SK-N-SH (cell line): ENCODE measurements at regions not wholly inside any gene's neighbourhood (a gene's known extent, or its start where the extent isn't known, plus 50 kb on each side); places are given as distances from the start of the nearest gene placed in this dataset.

ENCODE experiments used
- CTCF ChIA-PET: fragments of 300-600, 350-600 bp; formaldehyde crosslinking; extraction: SDS; loops from one replicate; lab custom pipeline; 2021; lab: Yijun Ruan, JAX
- POLR2A ChIA-PET: fragments of 350-600 bp; sonication (Branson Sonifier 250); formaldehyde crosslinking; extraction: SDS; loops from one replicate; lab custom pipeline; 2020; ENCODE audit warnings: antibody characterized with exemption, inconsistent platforms; lab: Yijun Ruan, JAX
- DNase-seq: peaks from one replicate; pipeline ENCODE4 v3.0.0; 2012
- H2AFZ ChIP-seq: fragments of 200-600 bp; sonication (generic); 2 replicates; pipeline ENCODE4 v1.8.1; 2016; ENCODE audit warnings: antibody characterized with exemption, mild to moderate bottlenecking, low read depth
- H3F3A ChIP-seq: fragments of 200-600 bp; sonication (generic); replicated peaks from 2 replicates; pipeline ENCODE3; 2016; ENCODE audit warnings: antibody characterized with exemption, mild to moderate bottlenecking; ENCODE audit not compliant: insufficient read depth
- H3K27ac ChIP-seq, 2 experiments: fragments of 200-500 bp in 1 of 2; fragments of 200-600 bp in 1 of 2; sonication (Bioruptor generic) in 1 of 2; sonication (generic), shearing (Covaris generic) in 1 of 2; 2 replicates each; pipeline versions ENCODE4 v1.5.1 to v1.6.1; 2014 to 2016; ENCODE audit warnings: low read depth in 2 of 2, inconsistent platforms in 1 of 2, low read length in 1 of 2, mild to moderate bottlenecking in 1 of 2, mixed read lengths in 1 of 2
- H3K27me3 ChIP-seq: fragments of 200-600 bp; sonication (generic), shearing (Covaris generic); 2 replicates; pipeline ENCODE4 v1.6.1; 2016; ENCODE audit warnings: mixed run types; ENCODE audit not compliant: insufficient read depth
- H3K36me3 ChIP-seq, 2 experiments: fragments of 200-500 bp in 1 of 2; fragments of 200-600 bp in 1 of 2; sonication (Bioruptor generic) in 1 of 2; sonication (generic) in 1 of 2; replicated peaks in 1 of 2; 2 replicates each; pipeline versions ENCODE3 to v1.5.1; 2014 to 2016; ENCODE audit warnings: low read length in 1 of 2, mild to moderate bottlenecking in 1 of 2; ENCODE audit not compliant: insufficient read depth in 2 of 2, control insufficient read depth in 1 of 2
- H3K4me1 ChIP-seq, 2 experiments: fragments of 200-500 bp in 1 of 2; fragments of 200-600 bp in 1 of 2; sonication (Bioruptor generic) in 1 of 2; sonication (generic), shearing (Covaris generic) in 1 of 2; 2 replicates each; pipeline versions ENCODE4 v1.5.1 to v1.6.1; 2014 to 2016; ENCODE audit warnings: low read depth in 1 of 2, low read length in 1 of 2, mixed run types in 1 of 2; ENCODE audit not compliant: insufficient read depth in 2 of 2, control insufficient read depth in 1 of 2
- H3K4me2 ChIP-seq: fragments of 200-600 bp; sonication (generic), shearing (Covaris generic); 2 replicates; pipeline ENCODE4 v1.6.1; 2017; ENCODE audit warnings: mixed run types
- H3K4me3 ChIP-seq, 2 experiments: fragments of 200-500 bp in 1 of 2; fragments of 200-600 bp in 1 of 2; sonication (Bioruptor generic) in 1 of 2; sonication (generic), shearing (Covaris generic) in 1 of 2; 2 replicates each; pipeline versions ENCODE4 v1.5.1 to v1.8.1; 2014 to 2016; ENCODE audit warnings: low read depth in 2 of 2, inconsistent platforms in 1 of 2, low read length in 1 of 2, mild to moderate bottlenecking in 1 of 2, mixed read lengths in 1 of 2, moderate library complexity in 1 of 2
- H3K79me2 ChIP-seq: fragments of 200-600 bp; sonication (generic); 2 replicates; pipeline ENCODE4 v1.8.1; 2017; ENCODE audit warnings: mild to moderate bottlenecking; ENCODE audit not compliant: insufficient read depth
- H3K9ac ChIP-seq: fragments of 200-600 bp; sonication (generic); 2 replicates; pipeline ENCODE4 v1.6.1; 2017; ENCODE audit warnings: mixed run types
- H3K9me2 ChIP-seq: fragments of 200-600 bp; sonication (generic); 2 replicates; pipeline ENCODE4 v1.6.1; 2017; ENCODE audit warnings: mixed run types
- H3K9me3 ChIP-seq: fragments of 200-600 bp; sonication (generic); 2 replicates; pipeline ENCODE4 v1.6.1; 2017; ENCODE audit warnings: mixed run types, mild to moderate bottlenecking, moderate library complexity
- H4K20me1 ChIP-seq: fragments of 200-600 bp; sonication (generic); 2 replicates; pipeline ENCODE4 v1.6.1; 2017; ENCODE audit warnings: mild to moderate bottlenecking, mixed run types; ENCODE audit not compliant: insufficient read depth
- ELF1 ChIP-seq: IDR thresholded peaks from 2 replicates; pipeline ENCODE4 v1.4.0; 2012
- EZH2phosphoT487 ChIP-seq: fragments of 200-600 bp; sonication (generic); IDR thresholded peaks from 2 replicates; pipeline ENCODE4 v1.6.1; 2017; ENCODE audit warnings: low read depth, mixed run types, mild to moderate bottlenecking, antibody characterized with exemption, moderate library complexity, borderline replicate concordance
- FOSL2 ChIP-seq: IDR thresholded peaks from 2 replicates; pipeline ENCODE4 v1.4.0; 2012; ENCODE audit warnings: low read depth, mild to moderate bottlenecking, moderate library complexity, borderline replicate concordance
- FOXM1 ChIP-seq: IDR thresholded peaks from 2 replicates; pipeline ENCODE4 v1.4.0; 2012; ENCODE audit warnings: low read depth, mild to moderate bottlenecking
- JUND ChIP-seq: IDR thresholded peaks from 2 replicates; pipeline ENCODE4 v1.4.0; 2012
- MEF2A ChIP-seq: IDR thresholded peaks from 2 replicates; pipeline ENCODE4 v1.4.0; 2012; ENCODE audit warnings: low read depth, borderline replicate concordance
- NFIC ChIP-seq: IDR thresholded peaks from 2 replicates; pipeline ENCODE4 v1.4.0; 2012; ENCODE audit warnings: borderline replicate concordance
- POLR2AphosphoS5 ChIP-seq: IDR thresholded peaks from 2 replicates; pipeline ENCODE4 v1.6.1; 2012; ENCODE audit warnings: low read depth, low read length
- SIN3A ChIP-seq: IDR thresholded peaks from 2 replicates; pipeline ENCODE4 v1.6.1; 2012; ENCODE audit warnings: low read depth, mild to moderate bottlenecking, low read length, moderate library complexity, borderline replicate concordance
- TEAD4 ChIP-seq: IDR thresholded peaks from 2 replicates; pipeline ENCODE4 v1.4.0; 2012; ENCODE audit warnings: mild to moderate bottlenecking, borderline replicate concordance; ENCODE audit not compliant: insufficient read depth
- WGBS: methylation state at CpG from one replicate; pipeline ENCODE4 v1.1.6; 2017; ENCODE audit warnings: low lambda C conversion rate; 5-methylcytosine and 5-hydroxymethylcytosine counted together
- TF ChIP-seq, protein P1 (sequence below): fragments of 200-600 bp; sonication (generic); IDR thresholded peaks from 2 replicates; pipeline ENCODE4 v1.6.1; 2017; ENCODE audit warnings: antibody characterized with exemption, mild to moderate bottlenecking, moderate library complexity
- TF ChIP-seq, protein P2 (sequence below): IDR thresholded peaks from 2 replicates; pipeline ENCODE4 v1.4.0; 2012; ENCODE audit warnings: low read depth, borderline replicate concordance
- TF ChIP-seq, protein P3 (sequence below): IDR thresholded peaks from 2 replicates; pipeline ENCODE4 v1.4.0; 2012; ENCODE audit warnings: low read depth, borderline replicate concordance

DNA sequence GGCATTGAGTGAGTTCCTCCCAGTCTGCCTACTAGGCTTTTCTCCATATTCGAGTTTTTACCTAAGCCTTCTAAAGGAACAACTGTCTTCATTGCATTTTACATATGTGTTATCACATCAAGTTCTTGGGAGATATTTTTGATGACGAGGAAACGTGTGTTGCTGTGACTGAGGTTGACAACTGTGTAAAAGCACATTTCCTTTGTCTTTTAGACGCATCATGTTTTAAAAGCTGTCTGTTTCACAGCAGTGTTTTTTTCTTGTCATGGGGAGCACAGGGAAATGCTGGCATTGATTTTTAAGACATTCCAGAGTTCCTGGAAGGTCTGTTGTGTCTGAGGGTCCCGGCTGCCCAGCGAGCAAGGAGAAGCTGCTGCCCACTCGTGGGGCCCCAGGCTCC is 381.8 kb downstream of the DCDC2C start:
- no peak overlapping the region for H3K9ac ChIP-seq
- H3K4me3 ChIP-seq: no peak overlapping the region
- H3K4me1 ChIP-seq: no peaks in the 10 kb centered on the region
- ChIA-PET POLR2A (no interaction called here), CTCF (no interaction called here)
- no peaks in the 10 kb centered on the region for H3K9me2 ChIP-seq
- H2AFZ ChIP-seq: no peak overlapping the region
- DNase-seq: no peak
- WGBS: 15% methylated on average over 7 of the region's 7 CpGs
- no peaks in the 10 kb centered on the region for H3K27me3 ChIP-seq
- no peaks in the 10 kb centered on the region for H3F3A ChIP-seq
- no peaks in the 10 kb centered on the region for H3K79me2 ChIP-seq
- TF ChIP-seq JUND (no peak), POLR2AphosphoS5 (no peak), MEF2A (no peak), EZH2phosphoT487 (no peak), TEAD4 (no peak), SIN3A (no peak), FOSL2 (no peak), ELF1 (no peak), FOXM1 (no peak), NFIC (no peak)
- TF ChIP-seq, protein P1, sequence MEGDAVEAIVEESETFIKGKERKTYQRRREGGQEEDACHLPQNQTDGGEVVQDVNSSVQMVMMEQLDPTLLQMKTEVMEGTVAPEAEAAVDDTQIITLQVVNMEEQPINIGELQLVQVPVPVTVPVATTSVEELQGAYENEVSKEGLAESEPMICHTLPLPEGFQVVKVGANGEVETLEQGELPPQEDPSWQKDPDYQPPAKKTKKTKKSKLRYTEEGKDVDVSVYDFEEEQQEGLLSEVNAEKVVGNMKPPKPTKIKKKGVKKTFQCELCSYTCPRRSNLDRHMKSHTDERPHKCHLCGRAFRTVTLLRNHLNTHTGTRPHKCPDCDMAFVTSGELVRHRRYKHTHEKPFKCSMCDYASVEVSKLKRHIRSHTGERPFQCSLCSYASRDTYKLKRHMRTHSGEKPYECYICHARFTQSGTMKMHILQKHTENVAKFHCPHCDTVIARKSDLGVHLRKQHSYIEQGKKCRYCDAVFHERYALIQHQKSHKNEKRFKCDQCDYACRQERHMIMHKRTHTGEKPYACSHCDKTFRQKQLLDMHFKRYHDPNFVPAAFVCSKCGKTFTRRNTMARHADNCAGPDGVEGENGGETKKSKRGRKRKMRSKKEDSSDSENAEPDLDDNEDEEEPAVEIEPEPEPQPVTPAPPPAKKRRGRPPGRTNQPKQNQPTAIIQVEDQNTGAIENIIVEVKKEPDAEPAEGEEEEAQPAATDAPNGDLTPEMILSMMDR: no peak
- TF ChIP-seq, protein P2, sequence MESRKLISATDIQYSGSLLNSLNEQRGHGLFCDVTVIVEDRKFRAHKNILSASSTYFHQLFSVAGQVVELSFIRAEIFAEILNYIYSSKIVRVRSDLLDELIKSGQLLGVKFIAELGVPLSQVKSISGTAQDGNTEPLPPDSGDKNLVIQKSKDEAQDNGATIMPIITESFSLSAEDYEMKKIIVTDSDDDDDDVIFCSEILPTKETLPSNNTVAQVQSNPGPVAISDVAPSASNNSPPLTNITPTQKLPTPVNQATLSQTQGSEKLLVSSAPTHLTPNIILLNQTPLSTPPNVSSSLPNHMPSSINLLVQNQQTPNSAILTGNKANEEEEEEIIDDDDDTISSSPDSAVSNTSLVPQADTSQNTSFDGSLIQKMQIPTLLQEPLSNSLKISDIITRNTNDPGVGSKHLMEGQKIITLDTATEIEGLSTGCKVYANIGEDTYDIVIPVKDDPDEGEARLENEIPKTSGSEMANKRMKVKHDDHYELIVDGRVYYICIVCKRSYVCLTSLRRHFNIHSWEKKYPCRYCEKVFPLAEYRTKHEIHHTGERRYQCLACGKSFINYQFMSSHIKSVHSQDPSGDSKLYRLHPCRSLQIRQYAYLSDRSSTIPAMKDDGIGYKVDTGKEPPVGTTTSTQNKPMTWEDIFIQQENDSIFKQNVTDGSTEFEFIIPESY: no peak
- TF ChIP-seq, protein P3, sequence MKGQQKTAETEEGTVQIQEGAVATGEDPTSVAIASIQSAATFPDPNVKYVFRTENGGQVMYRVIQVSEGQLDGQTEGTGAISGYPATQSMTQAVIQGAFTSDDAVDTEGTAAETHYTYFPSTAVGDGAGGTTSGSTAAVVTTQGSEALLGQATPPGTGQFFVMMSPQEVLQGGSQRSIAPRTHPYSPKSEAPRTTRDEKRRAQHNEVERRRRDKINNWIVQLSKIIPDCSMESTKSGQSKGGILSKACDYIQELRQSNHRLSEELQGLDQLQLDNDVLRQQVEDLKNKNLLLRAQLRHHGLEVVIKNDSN: no peak
- H3K27ac ChIP-seq: no peak overlapping the region
- H3K36me3 ChIP-seq: no peaks in the 10 kb centered on the region
- H3K4me2 ChIP-seq: no peak overlapping the region
- H4K20me1 ChIP-seq: no peaks in the 10 kb centered on the region
- H3K9me3 ChIP-seq: no peaks in the 10 kb centered on the region
